Calu3 (cell line): ENCODE measurements at regions not wholly inside any gene's neighbourhood (a gene's known extent, or its start where the extent isn't known, plus 50 kb on each side); places are given as distances from the start of the nearest gene placed in this dataset.

ENCODE experiments used
- BruUV-seq: library from RNA; stranded (reverse); fragments of 400-500 nt; replicated peaks from 2 replicates; lab custom pipeline; 2021; lab: Mats Ljungman, UMichigan
- CTCF ChIA-PET: fragments of 300-600 bp; sonication (Branson Sonifier 250); formaldehyde crosslinking; loops from one replicate; lab custom pipeline; 2022; ENCODE audit warnings: antibody characterized with exemption; lab: Charles Lee
- DNase-seq: peaks from one replicate; pipeline ENCODE4 v3.0.0; 2022
- H3K27ac Mint-ChIP-seq: one replicate; pipeline ENCODE4 v1.8.0; 2022; ENCODE audit warnings: mixed read lengths; ENCODE audit not compliant: unreplicated experiment
- H3K27me3 Mint-ChIP-seq: one replicate; pipeline ENCODE4 v1.8.0; 2022; ENCODE audit warnings: mixed read lengths; ENCODE audit not compliant: unreplicated experiment
- H3K36me3 Mint-ChIP-seq: one replicate; pipeline ENCODE4 v1.8.0; 2022; ENCODE audit warnings: mild to moderate bottlenecking, moderate library complexity, mixed read lengths; ENCODE audit not compliant: insufficient read depth, unreplicated experiment
- H3K4me1 Mint-ChIP-seq: one replicate; pipeline ENCODE4 v1.8.0; 2022; ENCODE audit warnings: mild to moderate bottlenecking, low read depth, mixed read lengths; ENCODE audit not compliant: unreplicated experiment
- H3K4me3 Mint-ChIP-seq: one replicate; pipeline ENCODE4 v1.8.0; 2022; ENCODE audit warnings: mild to moderate bottlenecking, low read depth, moderate library complexity, mixed read lengths; ENCODE audit not compliant: unreplicated experiment
- H3K9me3 Mint-ChIP-seq: one replicate; pipeline ENCODE4 v1.8.0; 2022; ENCODE audit warnings: low read depth, mixed read lengths; ENCODE audit not compliant: unreplicated experiment
- CTCF ChIP-seq: fragments of 200-600 bp; IDR thresholded peaks from one replicate; pipeline ENCODE4 v1.8.0; 2022; ENCODE audit warnings: antibody characterized with exemption; ENCODE audit not compliant: unreplicated experiment
- intact Hi-C: fragments of 100-400 bp; cut with micrococcal nuclease; formaldehyde crosslinking; loops from one replicate; pipeline ENCODE4 v1.10.0; 2022; ENCODE audit not compliant: unreplicated experiment

GRCh38 chr18:71398531-71398930 lies 1109.7 kb downstream of the SOCS6 start:
- Mint-ChIP-seq H3K27me3 (no peaks in the 10 kb centered on the region), H3K9me3 (no peaks in the 10 kb centered on the region), H3K4me3 (no peak overlapping the region), H3K4me1 (no peaks in the 10 kb centered on the region), H3K27ac (no peak overlapping the region), H3K36me3 (no peaks in the 10 kb centered on the region)
- peak; percentile 32 for DNase-seq
- TF ChIP-seq CTCF: peak; percentile 28
- intact Hi-C loops: loop anchor here (1.0 to 10.0 kb wide), 3 partner anchors 643 to 1136 kb away; no protein-coding TSS in a partner anchor
- CTCF ChIA-PET: interaction anchor here (1.7 kb wide), 1 partner anchor 9 kb away, joined by 5 read pairs; no protein-coding TSS in a partner anchor
- no TSS peak for BruUV-seq

GRCh38 chr18:71388148-71388547 lies 1099.3 kb downstream of the SOCS6 start:
- no TSS peak for BruUV-seq
- Mint-ChIP-seq H3K4me3 (no peak overlapping the region), H3K36me3 (no peaks in the 10 kb centered on the region), H3K9me3 (peaks cover 2% of the 10 kb centered on the region), H3K27me3 (no peaks in the 10 kb centered on the region), H3K4me1 (no peaks in the 10 kb centered on the region), H3K27ac (no peak overlapping the region)
- CTCF ChIA-PET: no interaction called here
- DNase-seq: no peak
- intact Hi-C loops: loop anchor here (10.0 kb wide), 1 partner anchor 893 kb away; no protein-coding TSS in a partner anchor
- no peak for TF ChIP-seq CTCF

GRCh38 chr18:71374294-71375000 lies 1085.6 kb downstream of the SOCS6 start:
- Mint-ChIP-seq H3K27me3 (no peaks in the 10 kb centered on the region), H3K4me3 (no peak overlapping the region), H3K36me3 (no peaks in the 10 kb centered on the region), H3K4me1 (peaks cover 21% of the 10 kb centered on the region), H3K27ac (no peak overlapping the region), H3K9me3 (no peaks in the 10 kb centered on the region)
- no peak for TF ChIP-seq CTCF
- DNase-seq: no peak
- CTCF ChIA-PET: no interaction called here
- intact Hi-C loops: no loop called here
- BruUV-seq: no TSS peak

GRCh38 chr18:71371951-71372605 lies 1083.2 kb downstream of the SOCS6 start:
- BruUV-seq: no TSS peak
- DNase-seq: no peak
- H3K4me1 Mint-ChIP-seq: peaks cover 21% of the 10 kb centered on the region
- H3K27ac Mint-ChIP-seq: no peak overlapping the region
- no peaks in the 10 kb centered on the region for H3K27me3 Mint-ChIP-seq
- no peaks in the 10 kb centered on the region for H3K36me3 Mint-ChIP-seq
- H3K9me3 Mint-ChIP-seq: no peaks in the 10 kb centered on the region
- CTCF ChIA-PET: no interaction called here
- no peak for TF ChIP-seq CTCF
- intact Hi-C loops: no loop called here
- no peak overlapping the region for H3K4me3 Mint-ChIP-seq
